KOPT-K1 (cell line): ENCODE measurements at regions not wholly inside any gene's neighbourhood (a gene's known extent, or its start where the extent isn't known, plus 50 kb on each side); places are given as distances from the start of the nearest gene placed in this dataset.

Source experiments
- H3K27ac ChIP-seq: fragments of 200-600 bp; sonication (generic); 2 replicates; pipeline ENCODE4 v1.5.1; 2016; ENCODE audit warnings: antibody characterized with exemption, mild to moderate bottlenecking, low read depth, low read length; ENCODE audit not compliant: poor library complexity, severe bottlenecking
- H3K36me3 ChIP-seq: fragments of 200-600 bp; sonication (generic); 2 replicates; pipeline ENCODE4 v1.5.1; 2017; ENCODE audit warnings: antibody characterized with exemption, mild to moderate bottlenecking, low read length, moderate library complexity; ENCODE audit not compliant: insufficient read depth
- H3K9me3 ChIP-seq: fragments of 200-600 bp; sonication (generic); 2 replicates; pipeline ENCODE4 v1.5.1; 2017; ENCODE audit warnings: antibody characterized with exemption, low read length, mild to moderate bottlenecking; ENCODE audit not compliant: insufficient read depth, poor library complexity, severe bottlenecking

GRCh38 chr5:110082194-110082593 lies 392.5 kb downstream of the MAN2A1 start:
- H3K9me3 ChIP-seq = no peaks in the 10 kb centered on the region
- H3K36me3 ChIP-seq = no peaks in the 10 kb centered on the region
- no peak overlapping the region for H3K27ac ChIP-seq

- no peaks in the 10 kb centered on the region for H3K36me3 ChIP-seq
- H3K9me3 ChIP-seq = no peaks in the 10 kb centered on the region
- H3K27ac ChIP-seq = no peak overlapping the region
Measured at GRCh38 chr5:110082863-110083262, 393.1 kb downstream of the MAN2A1 start.

- Histone ChIP-seq H3K36me3 (no peaks in the 10 kb centered on the region), H3K9me3 (no peaks in the 10 kb centered on the region), H3K27ac (no peak overlapping the region)
Measured at GRCh38 chr5:110085826-110086225, 396.1 kb downstream of the MAN2A1 start.

GRCh38 chr5:110086658-110087388 lies 397.1 kb downstream of the MAN2A1 start:
- no peak overlapping the region for H3K27ac ChIP-seq

GRCh38 chr5:110087829-110088228 lies 398.1 kb downstream of the MAN2A1 start:
- no peaks in the 10 kb centered on the region for H3K36me3 ChIP-seq
- no peak overlapping the region for H3K27ac ChIP-seq
- H3K9me3 ChIP-seq = no peaks in the 10 kb centered on the region

More at GRCh38 chr5:110086658-110087388, 397.1 kb downstream of the MAN2A1 start:
- Histone ChIP-seq H3K36me3 (no peaks in the 10 kb centered on the region), H3K9me3 (no peaks in the 10 kb centered on the region)

- Histone ChIP-seq H3K27ac (no peak overlapping the region), H3K36me3 (no peaks in the 10 kb centered on the region), H3K9me3 (no peaks in the 10 kb centered on the region)
Measured at GRCh38 chr5:110088676-110089436, 399.1 kb downstream of the MAN2A1 start.

GRCh38 chr5:110092955-110093785 lies 403.4 kb downstream of the MAN2A1 start:
- no peaks in the 10 kb centered on the region for H3K9me3 ChIP-seq
- no peak overlapping the region for H3K27ac ChIP-seq
- H3K36me3 ChIP-seq = no peaks in the 10 kb centered on the region

GRCh38 chr5:110094109-110094508 lies 404.4 kb downstream of the MAN2A1 start:
- no peak overlapping the region for H3K27ac ChIP-seq
- no peaks in the 10 kb centered on the region for H3K36me3 ChIP-seq
- H3K9me3 ChIP-seq = no peaks in the 10 kb centered on the region

GRCh38 chr5:110094548-110094947 lies 404.8 kb downstream of the MAN2A1 start:
- no peaks in the 10 kb centered on the region for H3K36me3 ChIP-seq
- no peak overlapping the region for H3K27ac ChIP-seq
- H3K9me3 ChIP-seq = no peaks in the 10 kb centered on the region

- Histone ChIP-seq H3K36me3 (no peaks in the 10 kb centered on the region), H3K27ac (peak overlapping the region; percentile 30), H3K9me3 (no peaks in the 10 kb centered on the region)
Measured at GRCh38 chr5:110096419-110096818, 406.7 kb downstream of the MAN2A1 start.

- Histone ChIP-seq H3K27ac (no peak overlapping the region), H3K9me3 (no peaks in the 10 kb centered on the region)
Measured at GRCh38 chr5:110099572-110099971, 409.8 kb downstream of the MAN2A1 start.

GRCh38 chr5:110103081-110103480 lies 413.4 kb downstream of the MAN2A1 start:
- H3K9me3 ChIP-seq = no peaks in the 10 kb centered on the region
- no peaks in the 10 kb centered on the region for H3K36me3 ChIP-seq
- H3K27ac ChIP-seq = peak overlapping the region; percentile 82

More at GRCh38 chr5:110099572-110099971, 409.8 kb downstream of the MAN2A1 start:
- no peaks in the 10 kb centered on the region for H3K36me3 ChIP-seq

- Histone ChIP-seq H3K9me3 (no peaks in the 10 kb centered on the region), H3K36me3 (no peaks in the 10 kb centered on the region), H3K27ac (peak overlapping the region; percentile 82)
Measured at GRCh38 chr5:110104060-110104725, 414.5 kb downstream of the MAN2A1 start.

- Histone ChIP-seq H3K27ac (peak overlapping the region; percentile 82), H3K9me3 (no peaks in the 10 kb centered on the region), H3K36me3 (no peaks in the 10 kb centered on the region)
Measured at GRCh38 chr5:110104726-110105669, 415.3 kb downstream of the MAN2A1 start.
